SK-N-SH treated with all-trans-retinoic acid at 6 μM for 48 hours (cell line): ENCODE measurements at regions not wholly inside any gene's neighbourhood (a gene's known extent, or its start where the extent isn't known, plus 50 kb on each side); places are given as distances from the start of the nearest gene placed in this dataset.

Source experiments
- ATAC-seq: fragments of 200-7000 bp; cut with Tn5 transposase; 3 replicates; pipeline ENCODE4 v1.9.1; 2020; ENCODE audit warnings: mild to moderate bottlenecking, moderate library complexity
- ARNTL ChIP-seq: fragments of 450-650 bp; formaldehyde crosslinking; IDR thresholded peaks from 2 replicates; pipeline ENCODE4 v1.5.0; 2020; ENCODE audit warnings: low read depth, mild to moderate bottlenecking, moderate library complexity, borderline replicate concordance
- BACH2 ChIP-seq: fragments of 250-450 bp; sonication (Bioruptor Pico); IDR thresholded peaks from 2 replicates; pipeline ENCODE4 v1.9.0; 2021; ENCODE audit warnings: mild to moderate bottlenecking, borderline replicate concordance
- CSDC2 ChIP-seq: fragments of 250-450 bp; sonication (Bioruptor Pico); IDR thresholded peaks from 2 replicates; pipeline ENCODE4 v1.5.0; 2020; ENCODE audit warnings: mild to moderate bottlenecking, moderate library complexity
- ESRRG ChIP-seq: fragments of 250-450 bp; sonication (Bioruptor Pico); IDR thresholded peaks from 2 replicates; pipeline ENCODE4 v1.6.1; 2021; ENCODE audit warnings: mild to moderate bottlenecking
- GLIS3 ChIP-seq: fragments of 250-450 bp; sonication (Bioruptor Pico); IDR thresholded peaks from 2 replicates; pipeline ENCODE4 v1.5.0; 2020; ENCODE audit warnings: mild to moderate bottlenecking, moderate library complexity
- ISL1 ChIP-seq: fragments of 250-450 bp; sonication (Bioruptor Pico); IDR thresholded peaks from 2 replicates; pipeline ENCODE4 v2.1.2; 2022; ENCODE audit warnings: mild to moderate bottlenecking, moderate library complexity
- OSR1 ChIP-seq: fragments of 250-450 bp; sonication (Bioruptor Pico); IDR thresholded peaks from 2 replicates; pipeline ENCODE4 v1.8.0; 2022; ENCODE audit warnings: moderate library complexity, mild to moderate bottlenecking, inconsistent platforms
- PPARA ChIP-seq: fragments of 250-450 bp; sonication (Bioruptor Pico); IDR thresholded peaks from 2 replicates; pipeline ENCODE4 v1.5.0; 2020; ENCODE audit warnings: mild to moderate bottlenecking, borderline replicate concordance
- RARB ChIP-seq: fragments of 250-450 bp; sonication (Bioruptor Pico); IDR thresholded peaks from 2 replicates; pipeline ENCODE4 v1.8.0; 2021; ENCODE audit warnings: mild to moderate bottlenecking, moderate library complexity
- TCF4 ChIP-seq: fragments of 250-450 bp; sonication (Bioruptor Pico); IDR thresholded peaks from 2 replicates; pipeline ENCODE4 v1.8.0; 2021; ENCODE audit warnings: mild to moderate bottlenecking, moderate library complexity, borderline replicate concordance
- TOX ChIP-seq: fragments of 250-450 bp; sonication (Bioruptor Pico); IDR thresholded peaks from 2 replicates; pipeline ENCODE4 v1.8.0; 2021; ENCODE audit warnings: mild to moderate bottlenecking, moderate library complexity, borderline replicate concordance
- ZC3H10 ChIP-seq: fragments of 250-450 bp; sonication (Bioruptor Pico); IDR thresholded peaks from 2 replicates; pipeline ENCODE4 v1.5.1; 2021; ENCODE audit warnings: mild to moderate bottlenecking, moderate library complexity
- ZFP3 ChIP-seq: fragments of 250-450 bp; sonication (Bioruptor Pico); IDR thresholded peaks from 2 replicates; pipeline ENCODE4 v1.5.0; 2020; ENCODE audit warnings: mild to moderate bottlenecking, moderate library complexity
- ZFP30 ChIP-seq: fragments of 450-650 bp; formaldehyde crosslinking; IDR thresholded peaks from 2 replicates; pipeline ENCODE4 v1.5.0; 2022; ENCODE audit warnings: mild to moderate bottlenecking, moderate library complexity
- ZNF565 ChIP-seq: fragments of 450-650 bp; formaldehyde crosslinking; conservative IDR thresholded peaks from 2 replicates; pipeline ENCODE4 v1.5.0; 2020; ENCODE audit warnings: low read depth, mild to moderate bottlenecking, moderate library complexity
- ZNF70 ChIP-seq: fragments of 450-650 bp; formaldehyde crosslinking; IDR thresholded peaks from 2 replicates; pipeline ENCODE4 v1.5.0; 2020; ENCODE audit warnings: mild to moderate bottlenecking, moderate library complexity
- ZNF8 ChIP-seq: fragments of 450-650 bp; formaldehyde crosslinking; IDR thresholded peaks from 2 replicates; pipeline ENCODE4 v1.5.0; 2020; ENCODE audit warnings: mild to moderate bottlenecking, moderate library complexity
- TF ChIP-seq, protein P1 (sequence below): fragments of 250-450 bp; sonication (Bioruptor Pico); IDR thresholded peaks from 2 replicates; pipeline ENCODE4 v1.8.0; 2021; ENCODE audit warnings: low read depth, mild to moderate bottlenecking, moderate library complexity, borderline replicate concordance
- TF ChIP-seq, protein P2 (sequence below): fragments of 250-450 bp; sonication (Bioruptor Pico); IDR thresholded peaks from 2 replicates; pipeline ENCODE4 v1.8.0; 2020; ENCODE audit warnings: mild to moderate bottlenecking, moderate library complexity, borderline replicate concordance
- TF ChIP-seq, protein P3 (sequence below): fragments of 250-450 bp; sonication (Bioruptor Pico); IDR thresholded peaks from 2 replicates; pipeline ENCODE4 v1.5.0; 2020; ENCODE audit warnings: mild to moderate bottlenecking, moderate library complexity

DNA sequence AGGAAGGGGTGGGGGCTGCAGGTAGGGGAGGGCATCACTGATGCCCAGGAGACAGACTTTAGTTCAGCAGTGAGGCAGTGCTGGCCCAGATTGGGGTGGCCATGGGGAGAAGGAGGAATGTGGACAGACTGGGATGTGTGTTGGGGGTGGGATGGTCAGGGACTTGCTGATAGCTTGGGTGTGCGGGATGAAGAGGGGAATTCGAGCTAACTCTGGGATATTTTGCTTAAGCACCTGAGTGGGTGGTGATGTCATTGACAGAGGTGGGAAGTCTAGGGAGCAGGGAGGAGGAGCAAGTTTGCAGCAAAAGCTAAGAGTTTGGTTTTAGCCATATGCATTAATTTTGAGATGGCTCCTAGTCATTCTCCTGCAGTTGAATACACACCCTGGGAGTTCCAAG lies 207.5 kb downstream of the RPLP1 start:
- TF ChIP-seq, protein P1, sequence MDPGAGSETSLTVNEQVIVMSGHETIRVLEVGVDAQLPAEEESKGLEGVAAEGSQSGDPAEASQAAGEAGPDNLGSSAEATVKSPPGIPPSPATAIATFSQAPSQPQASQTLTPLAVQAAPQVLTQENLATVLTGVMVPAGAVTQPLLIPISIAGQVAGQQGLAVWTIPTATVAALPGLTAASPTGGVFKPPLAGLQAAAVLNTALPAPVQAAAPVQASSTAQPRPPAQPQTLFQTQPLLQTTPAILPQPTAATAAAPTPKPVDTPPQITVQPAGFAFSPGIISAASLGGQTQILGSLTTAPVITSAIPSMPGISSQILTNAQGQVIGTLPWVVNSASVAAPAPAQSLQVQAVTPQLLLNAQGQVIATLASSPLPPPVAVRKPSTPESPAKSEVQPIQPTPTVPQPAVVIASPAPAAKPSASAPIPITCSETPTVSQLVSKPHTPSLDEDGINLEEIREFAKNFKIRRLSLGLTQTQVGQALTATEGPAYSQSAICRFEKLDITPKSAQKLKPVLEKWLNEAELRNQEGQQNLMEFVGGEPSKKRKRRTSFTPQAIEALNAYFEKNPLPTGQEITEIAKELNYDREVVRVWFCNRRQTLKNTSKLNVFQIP = no peak
- TF ChIP-seq ZC3H10 (CRISPR knock-in tag) = no peak
- no peak for TF ChIP-seq ESRRG (CRISPR knock-in tag)
- no peak for TF ChIP-seq BACH2 (CRISPR knock-in tag)
- ATAC-seq = no peak

DNA sequence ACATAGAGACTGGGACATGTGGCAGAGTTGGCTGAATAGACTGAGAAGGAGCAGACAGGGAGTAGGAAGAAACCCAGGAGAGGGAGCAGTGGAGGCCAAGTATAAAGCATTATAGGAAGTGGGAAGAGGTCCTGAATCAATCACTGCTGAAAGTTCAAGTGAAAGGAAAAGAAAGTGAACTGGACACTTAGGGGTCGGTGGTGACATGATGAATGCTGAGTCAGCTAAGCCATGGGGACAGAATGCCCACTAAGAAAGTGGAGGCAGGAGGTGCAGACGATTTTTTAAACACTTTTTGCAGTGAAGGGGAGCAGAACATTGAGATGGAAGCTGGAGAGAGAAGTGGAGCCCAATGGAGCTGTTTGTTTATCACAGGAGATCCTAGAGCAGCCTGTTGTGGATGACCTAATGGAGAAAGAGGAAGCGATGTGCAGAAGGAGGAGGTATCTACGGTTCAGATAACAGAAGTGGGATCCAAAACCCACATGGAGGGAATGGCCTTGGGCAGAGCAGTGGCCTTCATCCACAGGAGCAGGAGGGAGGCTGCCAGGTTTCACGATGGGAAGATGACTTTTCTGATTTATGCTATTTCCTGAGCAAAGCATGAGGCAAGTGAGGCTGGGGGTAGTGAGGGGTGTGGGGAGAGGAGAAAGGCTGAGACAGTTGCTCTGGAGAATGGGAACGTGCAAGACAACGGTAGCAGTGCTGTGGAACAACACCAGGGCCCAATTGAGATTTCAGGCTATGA lies 208.2 kb downstream of the RPLP1 start:
- ATAC-seq = no peak

DNA sequence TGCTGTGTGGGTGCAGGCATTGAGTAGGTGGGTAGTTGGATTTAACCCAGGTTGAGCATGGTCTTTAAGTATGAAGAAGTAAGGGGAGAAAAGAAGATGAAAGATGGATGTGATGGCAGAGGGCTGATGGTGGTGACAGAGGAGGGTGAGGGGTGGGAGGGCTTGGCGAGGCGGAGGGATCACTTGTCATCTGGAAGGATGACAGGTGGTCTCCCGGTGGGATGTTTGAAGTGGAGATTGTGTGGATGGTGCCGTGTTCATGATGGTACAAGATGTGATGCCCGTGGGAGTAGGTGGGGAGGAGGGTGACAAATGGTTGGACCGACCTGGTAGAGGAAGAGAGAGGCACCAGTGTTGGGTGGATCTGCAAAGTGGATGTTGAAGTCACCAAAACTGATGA lies 208.8 kb downstream of the RPLP1 start:
- no peak for TF ChIP-seq CSDC2
- TF ChIP-seq BACH2 (CRISPR knock-in tag) = no peak
- TF ChIP-seq OSR1 (CRISPR knock-in tag) = no peak
- TF ChIP-seq ZNF8 (CRISPR knock-in tag) = no peak
- TF ChIP-seq TCF4 = no peak
- no peak for TF ChIP-seq ZC3H10 (CRISPR knock-in tag)
- no peak for TF ChIP-seq TOX (CRISPR knock-in tag)
- TF ChIP-seq ZFP3 (CRISPR knock-in tag) = no peak
- TF ChIP-seq GLIS3 (CRISPR knock-in tag) = no peak
- no peak for TF ChIP-seq ZNF70 (CRISPR knock-in tag)
- no peak for TF ChIP-seq ESRRG (CRISPR knock-in tag)
- no peak for TF ChIP-seq ZNF565
- TF ChIP-seq ZFP30 (CRISPR knock-in tag) = no peak
- TF ChIP-seq PPARA (CRISPR knock-in tag) = no peak
- TF ChIP-seq ISL1 (CRISPR knock-in tag) = no peak
- TF ChIP-seq, protein P2, sequence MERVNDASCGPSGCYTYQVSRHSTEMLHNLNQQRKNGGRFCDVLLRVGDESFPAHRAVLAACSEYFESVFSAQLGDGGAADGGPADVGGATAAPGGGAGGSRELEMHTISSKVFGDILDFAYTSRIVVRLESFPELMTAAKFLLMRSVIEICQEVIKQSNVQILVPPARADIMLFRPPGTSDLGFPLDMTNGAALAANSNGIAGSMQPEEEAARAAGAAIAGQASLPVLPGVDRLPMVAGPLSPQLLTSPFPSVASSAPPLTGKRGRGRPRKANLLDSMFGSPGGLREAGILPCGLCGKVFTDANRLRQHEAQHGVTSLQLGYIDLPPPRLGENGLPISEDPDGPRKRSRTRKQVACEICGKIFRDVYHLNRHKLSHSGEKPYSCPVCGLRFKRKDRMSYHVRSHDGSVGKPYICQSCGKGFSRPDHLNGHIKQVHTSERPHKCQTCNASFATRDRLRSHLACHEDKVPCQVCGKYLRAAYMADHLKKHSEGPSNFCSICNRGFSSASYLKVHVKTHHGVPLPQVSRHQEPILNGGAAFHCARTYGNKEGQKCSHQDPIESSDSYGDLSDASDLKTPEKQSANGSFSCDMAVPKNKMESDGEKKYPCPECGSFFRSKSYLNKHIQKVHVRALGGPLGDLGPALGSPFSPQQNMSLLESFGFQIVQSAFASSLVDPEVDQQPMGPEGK (CRISPR knock-in tag) = no peak
- TF ChIP-seq ARNTL (CRISPR knock-in tag) = no peak
- TF ChIP-seq, protein P3, sequence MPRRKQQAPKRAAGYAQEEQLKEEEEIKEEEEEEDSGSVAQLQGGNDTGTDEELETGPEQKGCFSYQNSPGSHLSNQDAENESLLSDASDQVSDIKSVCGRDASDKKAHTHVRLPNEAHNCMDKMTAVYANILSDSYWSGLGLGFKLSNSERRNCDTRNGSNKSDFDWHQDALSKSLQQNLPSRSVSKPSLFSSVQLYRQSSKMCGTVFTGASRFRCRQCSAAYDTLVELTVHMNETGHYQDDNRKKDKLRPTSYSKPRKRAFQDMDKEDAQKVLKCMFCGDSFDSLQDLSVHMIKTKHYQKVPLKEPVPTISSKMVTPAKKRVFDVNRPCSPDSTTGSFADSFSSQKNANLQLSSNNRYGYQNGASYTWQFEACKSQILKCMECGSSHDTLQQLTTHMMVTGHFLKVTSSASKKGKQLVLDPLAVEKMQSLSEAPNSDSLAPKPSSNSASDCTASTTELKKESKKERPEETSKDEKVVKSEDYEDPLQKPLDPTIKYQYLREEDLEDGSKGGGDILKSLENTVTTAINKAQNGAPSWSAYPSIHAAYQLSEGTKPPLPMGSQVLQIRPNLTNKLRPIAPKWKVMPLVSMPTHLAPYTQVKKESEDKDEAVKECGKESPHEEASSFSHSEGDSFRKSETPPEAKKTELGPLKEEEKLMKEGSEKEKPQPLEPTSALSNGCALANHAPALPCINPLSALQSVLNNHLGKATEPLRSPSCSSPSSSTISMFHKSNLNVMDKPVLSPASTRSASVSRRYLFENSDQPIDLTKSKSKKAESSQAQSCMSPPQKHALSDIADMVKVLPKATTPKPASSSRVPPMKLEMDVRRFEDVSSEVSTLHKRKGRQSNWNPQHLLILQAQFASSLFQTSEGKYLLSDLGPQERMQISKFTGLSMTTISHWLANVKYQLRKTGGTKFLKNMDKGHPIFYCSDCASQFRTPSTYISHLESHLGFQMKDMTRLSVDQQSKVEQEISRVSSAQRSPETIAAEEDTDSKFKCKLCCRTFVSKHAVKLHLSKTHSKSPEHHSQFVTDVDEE (CRISPR knock-in tag) = no peak
- no peak for ATAC-seq

More for the DNA sequence above, 208.2 kb downstream of the RPLP1 start:
- TF ChIP-seq RARB = no peak
- TF ChIP-seq ZC3H10 (CRISPR knock-in tag) = no peak
- TF ChIP-seq ARNTL (CRISPR knock-in tag) = no peak

DNA sequence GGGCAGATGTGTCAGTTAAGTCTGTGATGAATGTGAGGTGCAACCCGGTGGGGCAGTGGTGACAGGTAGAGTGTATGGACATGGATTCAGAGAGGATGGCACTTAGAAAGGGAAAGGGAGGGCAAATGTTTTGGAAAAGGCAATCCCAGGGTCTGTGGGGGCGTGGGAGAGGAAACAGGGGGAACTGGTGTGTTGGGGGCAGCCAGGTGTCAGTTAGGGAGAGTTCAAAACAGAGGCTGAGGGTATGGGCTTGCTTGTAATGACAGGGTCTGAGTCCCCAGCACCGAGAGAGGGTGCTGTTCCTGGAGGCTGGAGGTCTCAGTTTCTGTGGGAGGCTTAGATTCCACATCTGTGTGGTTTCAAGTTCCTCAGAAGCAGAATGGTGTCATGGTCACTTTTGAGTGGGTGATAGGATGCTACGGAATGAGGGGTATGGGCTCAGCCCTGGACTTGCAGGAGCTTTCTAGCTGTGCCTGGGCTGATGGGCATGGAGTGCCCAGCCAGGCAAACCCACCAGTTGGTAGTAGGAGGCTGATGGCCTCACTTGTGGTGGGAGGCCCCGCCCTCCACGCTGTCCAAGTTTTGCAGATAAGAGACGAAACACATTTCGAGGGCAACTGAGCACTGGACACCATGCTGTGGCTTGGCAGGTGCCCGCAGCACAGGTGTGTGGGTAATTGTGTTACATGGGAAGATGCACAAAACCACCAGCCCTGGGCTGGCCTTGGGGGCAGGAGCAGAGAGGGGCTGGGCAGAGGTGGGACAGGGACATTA lies 209.4 kb downstream of the RPLP1 start:
- ATAC-seq = no peak
- TF ChIP-seq PPARA (CRISPR knock-in tag) = no peak
- TF ChIP-seq TOX (CRISPR knock-in tag) = no peak
- no peak for TF ChIP-seq CSDC2
- TF ChIP-seq, protein P3 (CRISPR knock-in tag) = no peak
- no peak for TF ChIP-seq ZFP30 (CRISPR knock-in tag)
- TF ChIP-seq ZNF8 (CRISPR knock-in tag) = no peak
- no peak for TF ChIP-seq ZNF565
- TF ChIP-seq, protein P2 (CRISPR knock-in tag) = no peak
- no peak for TF ChIP-seq ZFP3 (CRISPR knock-in tag)
- no peak for TF ChIP-seq TCF4
- TF ChIP-seq, protein P1 = no peak
- TF ChIP-seq RARB = no peak
- no peak for TF ChIP-seq OSR1 (CRISPR knock-in tag)
